HEK293 (cell line): ENCODE measurements at regions not wholly inside any gene's neighbourhood (a gene's known extent, or its start where the extent isn't known, plus 50 kb on each side); places are given as distances from the start of the nearest gene placed in this dataset.
A peak's percentile ranks its signal among the peaks of the same experiment; 100 is the strongest.

Experiments
- CTCF ChIA-PET: fragments of 350-600 bp; formaldehyde crosslinking; extraction: SDS; loops from one replicate; lab custom pipeline; 2021; ENCODE audit warnings: antibody characterized with exemption; lab: Yijun Ruan, JAX
- POLR2A ChIA-PET: fragments of 300-600 bp; formaldehyde crosslinking; extraction: SDS; loops from one replicate; lab custom pipeline; 2020; ENCODE audit warnings: antibody characterized with exemption, inconsistent platforms; lab: Yijun Ruan, JAX
- H3K27ac ChIP-seq: fragments of 200-500 bp; sonication (Bioruptor generic); 2 replicates; pipeline ENCODE4 v1.5.1; 2014; ENCODE audit warnings: low read depth, low read length, control low read depth, inconsistent platforms; ENCODE audit errors: extremely low read depth
- H3K36me3 ChIP-seq, 2 experiments: fragments of 200-500 bp in 1 of 2; sonication (Bioruptor generic) in 1 of 2; 1 replicate in 1 of 2; 2 replicates in 1 of 2; pipeline ENCODE4 v1.5.1; 2014 to 2017; ENCODE audit warnings: inconsistent platforms in 2 of 2, low read length in 2 of 2; ENCODE audit not compliant: control insufficient read depth in 2 of 2, insufficient read depth in 1 of 2
- H3K4me1 ChIP-seq: fragments of 200-500 bp; sonication (Bioruptor generic); 2 replicates; pipeline ENCODE4 v1.5.1; 2014; ENCODE audit warnings: mild to moderate bottlenecking, low read length, inconsistent platforms; ENCODE audit not compliant: control insufficient read depth, insufficient read depth
- H3K4me3 ChIP-seq: 2 replicates; pipeline ENCODE4 v1.5.1; 2011; ENCODE audit warnings: low read depth, mild to moderate bottlenecking, control low read depth, low read length, moderate library complexity
- H3K9me3 ChIP-seq: fragments of 200-500 bp; sonication (Bioruptor generic); 2 replicates; pipeline ENCODE4 v1.5.1; 2014; ENCODE audit warnings: low read depth, low read length, inconsistent platforms; ENCODE audit not compliant: control insufficient read depth, insufficient read depth
- IKZF3 ChIP-seq: fragments of 450-650 bp; IDR thresholded peaks from 2 replicates; pipeline ENCODE4 v1.5.0; 2018; ENCODE audit warnings: missing biosample characterization, mild to moderate bottlenecking, missing genetic modification characterization, moderate library complexity
- KLF17 ChIP-seq: fragments of 450-650 bp; formaldehyde crosslinking; IDR thresholded peaks from 2 replicates; pipeline ENCODE4 v1.5.1; 2016; ENCODE audit warnings: missing biosample characterization, missing genetic modification characterization
- SCRT1 ChIP-seq: fragments of 450-650 bp; formaldehyde crosslinking; IDR thresholded peaks from 2 replicates; pipeline ENCODE4 v1.5.1; 2016; ENCODE audit warnings: missing biosample characterization, missing genetic modification characterization, borderline replicate concordance
- SCRT2 ChIP-seq: fragments of 450-650 bp; formaldehyde crosslinking; IDR thresholded peaks from 2 replicates; pipeline ENCODE4 v1.5.1; 2016; ENCODE audit warnings: missing biosample characterization, missing genetic modification characterization
- TRIM28 ChIP-seq: IDR thresholded peaks from 2 replicates; pipeline ENCODE4 v1.6.1; 2011; ENCODE audit warnings: low read length, control low read depth, borderline replicate concordance
- ZBTB44 ChIP-seq: fragments of 450-650 bp; IDR thresholded peaks from 2 replicates; pipeline ENCODE4 v1.5.1; 2018; ENCODE audit warnings: missing biosample characterization, mild to moderate bottlenecking, missing genetic modification characterization
- ZFHX2 ChIP-seq: fragments of 450-650 bp; formaldehyde crosslinking; conservative IDR thresholded peaks from 2 replicates; pipeline ENCODE4 v1.5.1; 2016; ENCODE audit warnings: missing biosample characterization, missing genetic modification characterization
- ZNF155 ChIP-seq: fragments of 450-650 bp; formaldehyde crosslinking; IDR thresholded peaks from 2 replicates; pipeline ENCODE4 v1.5.1; 2016; ENCODE audit warnings: missing biosample characterization, missing genetic modification characterization
- ZNF24 ChIP-seq: fragments of 450-650 bp; formaldehyde crosslinking; IDR thresholded peaks from 2 replicates; pipeline ENCODE4 v1.5.1; 2016; ENCODE audit warnings: missing biosample characterization, missing genetic modification characterization
- ZNF341 ChIP-seq: fragments of 450-650 bp; formaldehyde crosslinking; IDR thresholded peaks from 2 replicates; pipeline ENCODE4; 2016; ENCODE audit warnings: low read depth, missing biosample characterization, missing genetic modification characterization
- ZNF501 ChIP-seq: fragments of 450-650 bp; formaldehyde crosslinking; IDR thresholded peaks from 2 replicates; pipeline ENCODE4 v1.5.1; 2016; ENCODE audit warnings: missing biosample characterization, missing genetic modification characterization
- ZNF529 ChIP-seq: fragments of 450-650 bp; formaldehyde crosslinking; IDR thresholded peaks from 2 replicates; pipeline ENCODE4 v1.5.1; 2017; ENCODE audit warnings: missing genetic modification characterization, missing biosample characterization; ENCODE audit not compliant: insufficient replicate concordance
- ZNF555 ChIP-seq: fragments of 450-650 bp; formaldehyde crosslinking; conservative IDR thresholded peaks from 2 replicates; pipeline ENCODE4 v1.5.1; 2017; ENCODE audit warnings: missing biosample characterization, mild to moderate bottlenecking, missing genetic modification characterization, inconsistent platforms
- ZNF561 ChIP-seq: fragments of 450-650 bp; IDR thresholded peaks from 2 replicates; pipeline ENCODE4 v1.5.1; 2018; ENCODE audit warnings: missing biosample characterization, missing genetic modification characterization, borderline replicate concordance
- ZNF791 ChIP-seq: fragments of 450-650 bp; formaldehyde crosslinking; IDR thresholded peaks from 2 replicates; pipeline ENCODE4 v1.5.1; 2016; ENCODE audit warnings: missing biosample characterization, missing genetic modification characterization

DNA sequence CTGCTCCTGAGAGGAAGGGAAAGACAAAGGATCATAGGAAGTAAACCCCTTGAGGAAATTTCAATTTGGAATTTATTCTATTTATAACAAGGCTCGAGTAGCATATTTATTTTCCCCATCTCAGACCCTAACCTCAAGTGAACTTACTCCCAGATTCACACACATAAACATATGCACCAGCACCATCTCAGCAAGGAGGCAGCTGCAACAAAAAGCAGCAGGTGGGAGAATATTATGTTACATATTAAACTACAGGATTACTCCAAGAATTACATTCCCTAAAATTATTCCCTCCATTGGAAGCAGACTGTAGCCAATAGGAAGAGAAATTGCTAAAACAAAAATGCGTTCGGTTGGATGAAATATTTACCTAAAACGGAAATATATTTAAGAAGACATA, 108.4 kb upstream of the PRSS3 start:
- Histone ChIP-seq H3K36me3 (no peaks in the 10 kb centered on the region), H3K4me3 (no peak overlapping the region), H3K27ac (no peak overlapping the region), H3K4me1 (peaks cover 11% of the 10 kb centered on the region), H3K9me3 (no peaks in the 10 kb centered on the region)
- ChIA-PET POLR2A (no interaction called here), CTCF (interaction anchor here (1.4 to 4.5 kb wide), 3 partner anchors 35 to 63 kb away, joined by 4 to 17 read pairs (median 5); no protein-coding TSS in a partner anchor)
- TF ChIP-seq ZBTB44 (peak; percentile 95), IKZF3 (tag by site-specific recombination) (0 out of 2 replicates have a peak, but pooled peaks have one; percentile 34), SCRT2 (peak; percentile 61; the same call in 1 of the 2 replicates), KLF17 (tag by site-specific recombination) (no peak), TRIM28 (no peak), ZNF501 (tag by site-specific recombination) (no peak), ZNF791 (no peak)

DNA sequence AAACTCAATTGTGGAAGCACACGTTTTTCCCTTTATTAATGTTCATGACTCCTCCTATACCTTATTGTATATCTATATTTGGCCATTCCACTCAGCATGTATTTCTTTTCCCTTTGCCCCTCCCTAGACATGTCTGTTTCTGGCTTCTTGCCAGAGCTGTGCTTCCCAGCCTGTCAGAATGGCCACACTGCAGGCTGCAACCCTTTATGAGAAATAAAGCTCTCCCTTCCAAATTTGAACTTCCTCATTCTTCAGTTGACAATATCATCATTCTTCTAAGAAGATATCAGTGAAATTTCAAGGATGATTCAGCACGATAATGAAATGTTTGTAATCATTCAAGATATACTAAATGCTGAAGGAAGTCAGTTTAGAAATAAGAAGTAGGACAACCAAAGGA, 107.6 kb upstream of the PRSS3 start:
- CTCF ChIA-PET, result interaction anchor here (0.7 to 4.5 kb wide), 4 partner anchors 34 to 64 kb away, joined by 3 to 17 read pairs (median 4); no protein-coding TSS in a partner anchor
- no peaks in the 10 kb centered on the region for H3K9me3 ChIP-seq
- no peaks in the 10 kb centered on the region for H3K36me3 ChIP-seq
- no peak overlapping the region for H3K4me3 ChIP-seq
- no peak overlapping the region for H3K27ac ChIP-seq
- peaks cover 11% of the 10 kb centered on the region for H3K4me1 ChIP-seq
- TF ChIP-seq ZNF341 (tag by site-specific recombination) (0 out of 2 replicates have a peak, but pooled peaks have one; percentile 36), ZNF561 (tag by site-specific recombination) (peak; percentile 35; the same call in 1 of the 2 replicates), ZNF24 (tag by site-specific recombination) (no peak), ZBTB44 (peak; percentile 36; the same call in 1 of the 2 replicates)
- POLR2A ChIA-PET, result no interaction called here

DNA sequence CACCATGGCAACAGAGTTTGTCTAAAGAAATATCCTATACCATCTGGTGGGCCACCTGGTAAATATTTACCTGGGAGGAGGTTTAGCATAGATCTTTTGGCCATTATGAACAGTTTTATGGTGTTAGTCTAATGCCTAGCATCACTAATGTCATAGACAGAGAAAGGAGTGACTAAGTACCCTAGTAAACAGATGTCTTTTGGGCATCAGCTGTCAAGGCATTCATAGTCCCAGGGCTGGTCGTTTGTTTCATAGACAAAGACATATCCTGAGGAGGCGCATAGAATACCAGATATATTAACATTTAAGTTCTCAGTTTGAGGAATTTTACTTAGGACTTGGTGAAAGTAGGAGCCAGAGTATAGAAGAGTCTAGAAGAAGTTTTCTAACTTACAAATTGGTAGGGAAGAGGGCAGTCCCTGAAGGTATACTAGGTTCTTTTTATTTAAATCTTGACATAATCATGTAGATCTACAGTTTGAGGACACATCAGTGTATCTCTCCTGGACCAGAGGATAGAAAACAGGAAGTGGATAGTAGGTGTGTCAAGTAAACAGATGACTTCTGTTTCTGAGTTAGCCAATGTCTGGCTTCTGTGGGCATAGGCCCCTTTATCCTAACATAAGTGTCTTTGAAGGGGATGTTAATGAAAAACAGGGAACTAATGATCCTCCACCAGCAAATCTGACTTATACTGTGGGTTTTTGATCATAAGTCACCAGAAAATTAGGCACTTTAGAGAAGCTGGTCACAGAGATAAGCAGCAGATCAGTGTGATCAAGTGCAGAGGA, 105.0 kb upstream of the PRSS3 start:
- TF ChIP-seq ZFHX2 (tag by site-specific recombination), result no peak
- TF ChIP-seq ZNF529 (tag by site-specific recombination), result no peak
- TF ChIP-seq ZNF555 (tag by site-specific recombination), result no peak
- no peak for TF ChIP-seq SCRT1 (tag by site-specific recombination)
- no peak for TF ChIP-seq ZNF155 (tag by site-specific recombination)
- Histone ChIP-seq H3K4me1 (peaks cover 11% of the 10 kb centered on the region), H3K36me3 (no peaks in the 10 kb centered on the region), H3K27ac (no peak overlapping the region), H3K4me3 (no peak overlapping the region), H3K9me3 (no peaks in the 10 kb centered on the region)
- ChIA-PET POLR2A (no interaction called here), CTCF (interaction anchor here (0.6 to 4.5 kb wide), 3 partner anchors 31 to 72 kb away, joined by 3 to 17 read pairs (median 8); no protein-coding TSS in a partner anchor)
